ENCODE measurements at regions not wholly inside any gene's neighbourhood (a gene's known extent, or its start where the extent isn't known, plus 50 kb on each side); places are given as distances from the start of the nearest gene placed in this dataset.

DNA sequence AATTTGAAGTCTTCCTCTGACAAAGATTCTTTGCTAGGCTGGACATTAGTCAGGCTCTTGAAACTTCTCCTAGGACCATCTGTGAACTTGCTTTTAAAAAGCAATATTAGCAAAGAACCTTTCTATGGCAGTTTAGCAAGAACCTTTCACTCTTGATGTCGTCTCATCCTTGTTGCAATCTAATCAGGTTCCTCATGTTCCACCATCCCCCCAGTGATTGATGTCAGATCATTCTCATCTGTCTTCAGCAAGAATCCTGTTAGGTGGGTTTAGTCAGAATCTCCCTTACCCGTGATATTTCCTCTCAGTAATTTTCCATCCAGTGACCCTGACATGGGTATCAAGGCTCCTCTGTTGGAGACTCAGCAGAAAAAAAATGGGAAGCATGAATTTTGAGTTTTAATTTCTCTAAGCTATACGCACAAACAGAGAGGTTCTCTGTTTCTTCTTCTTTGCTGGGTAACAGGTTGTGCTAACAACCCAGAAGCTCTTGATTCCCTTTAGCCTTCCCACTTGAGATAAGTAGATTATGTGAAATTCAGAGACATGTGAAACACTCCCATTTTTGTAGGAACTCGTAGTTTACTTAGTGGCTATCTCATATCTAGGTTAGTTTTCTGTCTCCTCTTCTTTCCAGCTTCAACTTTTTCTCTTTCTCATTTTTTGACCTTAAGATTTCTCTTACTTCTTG lies 507.4 kb downstream of the C4orf33 start:
- Histone ChIP-seq H3K79me2 (ENCODE audit: low read length) (no peaks in the 10 kb centered on the region), H3K27ac (ENCODE audit: low read length) (no peak overlapping the region), H3K9me3 (ENCODE audit: insufficient read depth, low read length) (no peaks in the 10 kb centered on the region; the same call in 1 of the 2 replicates), H2AFZ (ENCODE audit: low read depth, low read length) (no peak overlapping the region), H3K4me3 (ENCODE audit: low read length) (no peak overlapping the region), H3K36me3 (replicated peaks; ENCODE audit: low read depth, low read length) (no peaks in the 10 kb centered on the region), H3K4me1 (ENCODE audit: low read length) (no peaks in the 10 kb centered on the region), H4K20me1 (ENCODE audit: insufficient read depth, low read length) (no peaks in the 10 kb centered on the region), H3K9ac (ENCODE audit: low read length) (no peak overlapping the region), H3K4me2 (ENCODE audit: low read length) (no peak overlapping the region), H3K27me3 (ENCODE audit: low read depth, low read length) (no peaks in the 10 kb centered on the region)
- TF ChIP-seq, protein P1, sequence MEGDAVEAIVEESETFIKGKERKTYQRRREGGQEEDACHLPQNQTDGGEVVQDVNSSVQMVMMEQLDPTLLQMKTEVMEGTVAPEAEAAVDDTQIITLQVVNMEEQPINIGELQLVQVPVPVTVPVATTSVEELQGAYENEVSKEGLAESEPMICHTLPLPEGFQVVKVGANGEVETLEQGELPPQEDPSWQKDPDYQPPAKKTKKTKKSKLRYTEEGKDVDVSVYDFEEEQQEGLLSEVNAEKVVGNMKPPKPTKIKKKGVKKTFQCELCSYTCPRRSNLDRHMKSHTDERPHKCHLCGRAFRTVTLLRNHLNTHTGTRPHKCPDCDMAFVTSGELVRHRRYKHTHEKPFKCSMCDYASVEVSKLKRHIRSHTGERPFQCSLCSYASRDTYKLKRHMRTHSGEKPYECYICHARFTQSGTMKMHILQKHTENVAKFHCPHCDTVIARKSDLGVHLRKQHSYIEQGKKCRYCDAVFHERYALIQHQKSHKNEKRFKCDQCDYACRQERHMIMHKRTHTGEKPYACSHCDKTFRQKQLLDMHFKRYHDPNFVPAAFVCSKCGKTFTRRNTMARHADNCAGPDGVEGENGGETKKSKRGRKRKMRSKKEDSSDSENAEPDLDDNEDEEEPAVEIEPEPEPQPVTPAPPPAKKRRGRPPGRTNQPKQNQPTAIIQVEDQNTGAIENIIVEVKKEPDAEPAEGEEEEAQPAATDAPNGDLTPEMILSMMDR (IDR thresholded peaks at IDR 0.05; ENCODE audit: low read depth, low read length), result no peak
- no peak for TF ChIP-seq EZH2phosphoT487 (IDR thresholded peaks at IDR 0.05; ENCODE audit: low read depth)

DNA sequence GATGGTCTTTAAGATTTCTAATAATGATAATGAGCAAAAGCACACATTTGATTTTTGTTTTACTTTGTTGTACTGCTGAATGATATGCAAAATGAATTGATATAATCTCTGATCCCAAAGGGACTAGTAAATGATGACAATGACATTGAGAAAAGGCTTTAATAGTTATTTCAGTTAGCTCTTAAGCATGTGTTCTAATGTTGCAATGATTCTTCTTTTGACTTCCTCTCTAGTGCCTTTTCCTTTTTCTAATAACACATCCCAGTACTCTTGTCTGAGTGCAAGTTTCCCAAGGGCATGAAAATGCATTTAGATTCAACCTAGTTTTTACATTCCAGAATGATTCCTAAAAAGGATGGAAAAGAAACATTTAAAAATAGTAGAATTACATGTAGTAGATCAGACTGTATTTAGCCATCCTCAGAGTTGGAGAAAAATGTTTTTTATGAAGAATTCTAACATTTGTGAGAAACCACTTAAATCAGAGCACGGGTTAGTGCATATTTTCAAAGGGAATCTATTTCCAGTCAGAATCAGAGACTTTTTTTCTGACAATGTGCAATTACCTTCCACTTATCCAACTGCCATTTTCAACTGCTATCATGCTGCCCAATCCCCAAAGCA lies 508.8 kb downstream of the C4orf33 start:
- H4K20me1 ChIP-seq (ENCODE audit: insufficient read depth, low read length), result no peaks in the 10 kb centered on the region
- H3K36me3 ChIP-seq (replicated peaks; ENCODE audit: low read depth, low read length), result no peaks in the 10 kb centered on the region
- no peak for TF ChIP-seq EZH2phosphoT487 (IDR thresholded peaks at IDR 0.05; ENCODE audit: low read depth)
- TF ChIP-seq, protein P1 (IDR thresholded peaks at IDR 0.05; ENCODE audit: low read depth, low read length), result no peak
- no peaks in the 10 kb centered on the region for H3K79me2 ChIP-seq (ENCODE audit: low read length)
- H3K4me2 ChIP-seq (ENCODE audit: low read length), result no peak overlapping the region
- H3K4me3 ChIP-seq (ENCODE audit: low read length), result no peak overlapping the region
- H2AFZ ChIP-seq (ENCODE audit: low read depth, low read length), result no peak overlapping the region
- no peaks in the 10 kb centered on the region; the same call in 1 of the 2 replicates for H3K9me3 ChIP-seq (ENCODE audit: insufficient read depth, low read length)
- no peak overlapping the region for H3K27ac ChIP-seq (ENCODE audit: low read length)
- H3K9ac ChIP-seq (ENCODE audit: low read length), result no peak overlapping the region
- no peaks in the 10 kb centered on the region for H3K27me3 ChIP-seq (ENCODE audit: low read depth, low read length)
- no peaks in the 10 kb centered on the region for H3K4me1 ChIP-seq (ENCODE audit: low read length)

DNA sequence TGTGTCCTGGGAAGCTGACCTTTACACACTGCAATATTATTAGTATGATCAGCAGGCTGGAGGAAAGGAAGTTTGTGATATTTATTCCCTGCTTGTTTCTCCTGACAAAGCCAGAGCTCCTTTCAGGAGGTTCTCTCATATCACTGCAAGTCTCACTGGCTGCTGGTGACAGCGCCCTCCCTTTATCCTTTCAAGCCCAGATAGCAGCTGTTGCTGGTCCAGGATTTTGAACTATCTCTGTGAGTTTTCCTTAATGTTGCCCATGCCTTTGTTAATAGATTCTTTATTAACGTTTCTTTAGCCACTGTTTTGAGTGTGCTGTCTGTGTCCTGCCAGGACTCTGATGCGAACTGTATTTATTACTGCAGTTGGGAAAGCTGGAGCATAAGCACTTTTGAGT lies 518.7 kb downstream of the C4orf33 start:
- no peak overlapping the region for H2AFZ ChIP-seq (ENCODE audit: low read depth, low read length)
- H3K4me1 ChIP-seq (ENCODE audit: low read length), result no peaks in the 10 kb centered on the region
- H3K27me3 ChIP-seq (ENCODE audit: low read depth, low read length), result no peaks in the 10 kb centered on the region
- no peaks in the 10 kb centered on the region for H4K20me1 ChIP-seq (ENCODE audit: insufficient read depth, low read length)
- H3K36me3 ChIP-seq (replicated peaks; ENCODE audit: low read depth, low read length), result no peaks in the 10 kb centered on the region
- no peak overlapping the region for H3K27ac ChIP-seq (ENCODE audit: low read length)
- no peak overlapping the region for H3K4me3 ChIP-seq (ENCODE audit: low read length)
- H3K4me2 ChIP-seq (ENCODE audit: low read length), result no peak overlapping the region
- H3K9ac ChIP-seq (ENCODE audit: low read length), result no peak overlapping the region
- H3K9me3 ChIP-seq (ENCODE audit: insufficient read depth, low read length), result no peaks in the 10 kb centered on the region
- no peaks in the 10 kb centered on the region for H3K79me2 ChIP-seq (ENCODE audit: low read length)
- TF ChIP-seq EZH2phosphoT487 (IDR thresholded peaks at IDR 0.05; ENCODE audit: low read depth), result no peak
- TF ChIP-seq, protein P1 (IDR thresholded peaks at IDR 0.05; ENCODE audit: low read depth, low read length), result no peak

DNA sequence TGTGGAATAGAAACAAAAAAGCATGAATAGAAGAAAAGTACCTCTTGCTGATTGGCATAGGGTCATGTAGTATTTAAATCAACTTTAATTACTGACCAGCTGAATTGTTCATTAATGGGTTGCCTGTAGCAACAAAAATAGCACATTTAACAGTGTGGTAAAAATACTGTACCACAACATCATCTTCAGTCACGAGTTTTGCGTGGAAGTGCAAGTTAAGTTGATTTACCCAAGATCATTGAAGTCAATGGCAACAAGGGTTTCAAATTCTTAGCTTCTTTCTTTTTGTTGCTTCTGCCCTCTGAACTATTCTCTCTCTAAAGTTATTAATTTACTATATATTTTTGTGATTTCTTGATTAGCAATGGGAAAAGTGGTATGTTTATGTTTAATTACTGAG lies 526.6 kb downstream of the C4orf33 start:
- Histone ChIP-seq H3K4me2 (ENCODE audit: low read length) (no peak overlapping the region), H3K27ac (ENCODE audit: low read length) (no peak overlapping the region)

More for the DNA sequence above, 526.6 kb downstream of the C4orf33 start:
- Histone ChIP-seq H3K4me1 (ENCODE audit: low read length) (no peaks in the 10 kb centered on the region), H3K79me2 (ENCODE audit: low read length) (no peaks in the 10 kb centered on the region), H3K4me3 (ENCODE audit: low read length) (no peak overlapping the region), H3K36me3 (replicated peaks; ENCODE audit: low read depth, low read length) (no peaks in the 10 kb centered on the region), H3K27me3 (ENCODE audit: low read depth, low read length) (no peaks in the 10 kb centered on the region), H3K9ac (ENCODE audit: low read length) (no peak overlapping the region), H2AFZ (ENCODE audit: low read depth, low read length) (no peak overlapping the region), H4K20me1 (ENCODE audit: insufficient read depth, low read length) (no peaks in the 10 kb centered on the region), H3K9me3 (ENCODE audit: insufficient read depth, low read length) (no peaks in the 10 kb centered on the region)
- no peak for TF ChIP-seq EZH2phosphoT487 (IDR thresholded peaks at IDR 0.05; ENCODE audit: low read depth)
- TF ChIP-seq, protein P1 (IDR thresholded peaks at IDR 0.05; ENCODE audit: low read depth, low read length), result no peak

All from OCI-LY3 (cell line).